OCI-LY7 (cell line): ENCODE measurements at regions not wholly inside any gene's neighbourhood (a gene's known extent, or its start where the extent isn't known, plus 50 kb on each side); places are given as distances from the start of the nearest gene placed in this dataset.

ENCODE experiments used
- EZH2phosphoT487 ChIP-seq: fragments of 200-600 bp; sonication (generic); IDR thresholded peaks from 2 replicates; pipeline ENCODE4 v1.6.1; 2018; ENCODE audit warnings: low read depth, borderline replicate concordance, mild to moderate bottlenecking, mixed run types, antibody characterized with exemption, low read length, moderate library complexity, mixed read lengths
- TF ChIP-seq, protein P1 (sequence below): fragments of 200-600 bp; sonication (generic); conservative IDR thresholded peaks from 2 replicates; pipeline ENCODE4 v1.5.1; 2014; ENCODE audit warnings: mild to moderate bottlenecking, antibody characterized with exemption, low read length, moderate library complexity, mixed read lengths

DNA sequence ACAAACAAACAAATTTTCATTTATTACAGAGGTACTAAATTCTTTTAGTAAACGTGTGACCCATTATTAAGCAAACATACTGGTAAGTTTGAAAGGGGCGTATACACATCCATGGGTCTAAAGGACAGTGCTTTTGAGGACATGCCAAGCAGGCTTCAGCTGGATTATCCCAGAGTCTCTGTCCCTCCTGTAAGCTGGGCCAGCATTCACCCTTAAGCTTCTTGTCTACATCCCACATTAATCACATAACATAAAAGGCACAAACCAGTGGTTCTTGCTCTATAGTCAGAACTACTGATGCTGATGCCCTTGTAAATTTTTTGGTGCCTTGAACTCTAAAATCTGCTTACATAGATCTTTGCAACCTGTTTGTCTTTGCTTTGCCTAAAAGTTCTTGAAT, 150.8 kb upstream of the BNIP2 start:
- TF ChIP-seq, protein P1, sequence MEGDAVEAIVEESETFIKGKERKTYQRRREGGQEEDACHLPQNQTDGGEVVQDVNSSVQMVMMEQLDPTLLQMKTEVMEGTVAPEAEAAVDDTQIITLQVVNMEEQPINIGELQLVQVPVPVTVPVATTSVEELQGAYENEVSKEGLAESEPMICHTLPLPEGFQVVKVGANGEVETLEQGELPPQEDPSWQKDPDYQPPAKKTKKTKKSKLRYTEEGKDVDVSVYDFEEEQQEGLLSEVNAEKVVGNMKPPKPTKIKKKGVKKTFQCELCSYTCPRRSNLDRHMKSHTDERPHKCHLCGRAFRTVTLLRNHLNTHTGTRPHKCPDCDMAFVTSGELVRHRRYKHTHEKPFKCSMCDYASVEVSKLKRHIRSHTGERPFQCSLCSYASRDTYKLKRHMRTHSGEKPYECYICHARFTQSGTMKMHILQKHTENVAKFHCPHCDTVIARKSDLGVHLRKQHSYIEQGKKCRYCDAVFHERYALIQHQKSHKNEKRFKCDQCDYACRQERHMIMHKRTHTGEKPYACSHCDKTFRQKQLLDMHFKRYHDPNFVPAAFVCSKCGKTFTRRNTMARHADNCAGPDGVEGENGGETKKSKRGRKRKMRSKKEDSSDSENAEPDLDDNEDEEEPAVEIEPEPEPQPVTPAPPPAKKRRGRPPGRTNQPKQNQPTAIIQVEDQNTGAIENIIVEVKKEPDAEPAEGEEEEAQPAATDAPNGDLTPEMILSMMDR: no peak
- TF ChIP-seq EZH2phosphoT487: no peak
